ENCODE measurements at regions not wholly inside any gene's neighbourhood (a gene's known extent, or its start where the extent isn't known, plus 50 kb on each side); places are given as distances from the start of the nearest gene placed in this dataset.
A peak's percentile ranks its signal among the peaks of the same experiment; 100 is the strongest.

- peak in 1 of 2 donors; percentile 41 for DNase-seq (ENCODE audit: low read depth in 2 of 2)
- Histone ChIP-seq H3K36me3 (ENCODE audit: control insufficient read depth, insufficient read depth, low read length) (no peaks in the 10 kb centered on the region), H3K79me2 (ENCODE audit: control insufficient read depth, insufficient read depth, low read length) (no peaks in the 10 kb centered on the region), H3K4me1 (ENCODE audit: control insufficient read depth, extremely low read depth, insufficient read depth, low read length) (peaks cover 3% of the 10 kb centered on the region), H4K20me1 (ENCODE audit: control insufficient read depth, extremely low read depth, insufficient read depth, low read length) (no peaks in the 10 kb centered on the region), H3K4me3 (replicated peaks in 1 of 4; ENCODE audit: control extremely low read depth in 1 of 4, insufficient read depth in 1 of 4, low read depth in 3 of 4, low read length in 4 of 4) (no peak overlapping the region), H3K27me3 (ENCODE audit: control insufficient read depth, insufficient read depth, low read length) (no peaks in the 10 kb centered on the region), H2AFZ (ENCODE audit: low read length) (peak overlapping the region; percentile 35), H3K9ac (ENCODE audit: insufficient read depth, low read length) (no peak overlapping the region), H3K9me3 (ENCODE audit: control insufficient read depth, insufficient read depth, low read depth, low read length) (no peaks in the 10 kb centered on the region), H3K4me2 (ENCODE audit: extremely low read depth, insufficient read depth, low read length) (no peak overlapping the region), H3K27ac (ENCODE audit: insufficient read depth, low read length) (no peak overlapping the region)
- no peak for TF ChIP-seq EZH2 (IDR thresholded peaks at IDR 0.05; ENCODE audit: low read length, missing control alignments)
- no peak for TF ChIP-seq CTCF (conservative IDR thresholded peaks at IDR 0.05 in 1 of 2, IDR thresholded peaks at IDR 0.05 in 1 of 2; ENCODE audit: low read depth in 1 of 2, low read length in 2 of 2)
Measured at GRCh38 chr2:40004336-40004735, 225.3 kb upstream of the THUMPD2 start.

- no peak overlapping the region for H3K4me2 ChIP-seq (ENCODE audit: extremely low read depth, insufficient read depth, low read length)
- H3K27me3 ChIP-seq (ENCODE audit: control insufficient read depth, insufficient read depth, low read length), result no peaks in the 10 kb centered on the region
- no peak overlapping the region for H3K27ac ChIP-seq (ENCODE audit: insufficient read depth, low read length)
- H4K20me1 ChIP-seq (ENCODE audit: control insufficient read depth, extremely low read depth, insufficient read depth, low read length), result no peaks in the 10 kb centered on the region
- no peaks in the 10 kb centered on the region for H3K79me2 ChIP-seq (ENCODE audit: control insufficient read depth, insufficient read depth, low read length)
- H3K9ac ChIP-seq (ENCODE audit: insufficient read depth, low read length), result no peak overlapping the region
- peaks cover 3% of the 10 kb centered on the region for H3K4me1 ChIP-seq (ENCODE audit: control insufficient read depth, extremely low read depth, insufficient read depth, low read length)
- no peak overlapping the region for H3K4me3 ChIP-seq (replicated peaks in 1 of 4; ENCODE audit: control extremely low read depth in 1 of 4, insufficient read depth in 1 of 4, low read depth in 3 of 4, low read length in 4 of 4)
- no peak for DNase-seq (ENCODE audit: low read depth in 2 of 2)
- no peaks in the 10 kb centered on the region for H3K36me3 ChIP-seq (ENCODE audit: control insufficient read depth, insufficient read depth, low read length)
- no peak for TF ChIP-seq EZH2 (IDR thresholded peaks at IDR 0.05; ENCODE audit: low read length, missing control alignments)
- no peak for TF ChIP-seq CTCF (conservative IDR thresholded peaks at IDR 0.05 in 1 of 2, IDR thresholded peaks at IDR 0.05 in 1 of 2; ENCODE audit: low read depth in 1 of 2, low read length in 2 of 2)
- no peak overlapping the region for H2AFZ ChIP-seq (ENCODE audit: low read length)
- no peaks in the 10 kb centered on the region for H3K9me3 ChIP-seq (ENCODE audit: control insufficient read depth, insufficient read depth, low read depth, low read length)
Measured at GRCh38 chr2:40002339-40002738, 223.3 kb upstream of the THUMPD2 start.

GRCh38 chr2:39999864-40000263 is 220.8 kb upstream of the THUMPD2 start:
- H2AFZ ChIP-seq (ENCODE audit: low read length), result no peak overlapping the region
- no peak overlapping the region for H3K27ac ChIP-seq (ENCODE audit: insufficient read depth, low read length)
- H3K9me3 ChIP-seq (ENCODE audit: control insufficient read depth, insufficient read depth, low read depth, low read length), result no peaks in the 10 kb centered on the region
- H4K20me1 ChIP-seq (ENCODE audit: control insufficient read depth, extremely low read depth, insufficient read depth, low read length), result no peaks in the 10 kb centered on the region
- H3K4me3 ChIP-seq (replicated peaks in 1 of 4; ENCODE audit: control extremely low read depth in 1 of 4, insufficient read depth in 1 of 4, low read depth in 3 of 4, low read length in 4 of 4), result no peak overlapping the region
- peaks cover 3% of the 10 kb centered on the region for H3K4me1 ChIP-seq (ENCODE audit: control insufficient read depth, extremely low read depth, insufficient read depth, low read length)
- no peak for DNase-seq (ENCODE audit: low read depth in 2 of 2)
- H3K4me2 ChIP-seq (ENCODE audit: extremely low read depth, insufficient read depth, low read length), result no peak overlapping the region
- H3K9ac ChIP-seq (ENCODE audit: insufficient read depth, low read length), result no peak overlapping the region
- H3K79me2 ChIP-seq (ENCODE audit: control insufficient read depth, insufficient read depth, low read length), result no peaks in the 10 kb centered on the region
- TF ChIP-seq EZH2 (IDR thresholded peaks at IDR 0.05; ENCODE audit: low read length, missing control alignments) (no peak), CTCF (conservative IDR thresholded peaks at IDR 0.05 in 1 of 2, IDR thresholded peaks at IDR 0.05 in 1 of 2; ENCODE audit: low read depth in 1 of 2, low read length in 2 of 2) (no peak)
- no peaks in the 10 kb centered on the region for H3K36me3 ChIP-seq (ENCODE audit: control insufficient read depth, insufficient read depth, low read length)
- no peaks in the 10 kb centered on the region for H3K27me3 ChIP-seq (ENCODE audit: control insufficient read depth, insufficient read depth, low read length)

Data from fibroblast of lung (primary cell).